Caco-2 (cell line): ENCODE measurements at regions not wholly inside any gene's neighbourhood (a gene's known extent, or its start where the extent isn't known, plus 50 kb on each side); places are given as distances from the start of the nearest gene placed in this dataset.

Experiments
- BruUV-seq: library from RNA; stranded (reverse); fragments of 400-500 nt; replicated peaks from 2 replicates; lab custom pipeline; 2021; lab: Mats Ljungman, UMichigan
- CTCF ChIA-PET: fragments of 300-600 bp; sonication (Branson Sonifier 250); formaldehyde crosslinking; loops from one replicate; lab custom pipeline; 2022; ENCODE audit warnings: antibody characterized with exemption; lab: Charles Lee
- POLR2A ChIA-PET: fragments of 300-600 bp; sonication (Branson Sonifier 250); formaldehyde crosslinking; loops from one replicate; lab custom pipeline; 2022; ENCODE audit warnings: antibody characterized with exemption; lab: Charles Lee
- DNase-seq, 2 experiments: peaks; one replicate each; pipeline versions ENCODE4 v3.0.0 to v3.0.0-alpha.2; 2020 to 2022
- H3K27me3 ChIP-seq: replicated peaks from 2 replicates; pipeline ENCODE4 v1.6.0; 2011; ENCODE audit warnings: low read length; ENCODE audit not compliant: control insufficient read depth, insufficient read depth
- H3K36me3 ChIP-seq: 2 replicates; pipeline ENCODE4 v1.5.1; 2011; ENCODE audit warnings: low read length; ENCODE audit not compliant: control insufficient read depth, insufficient read depth
- H3K4me1 ChIP-seq: fragments of 250-450 bp; sonication (Bioruptor Pico); 2 replicates; pipeline ENCODE4 v1.5.1; 2020; ENCODE audit warnings: mild to moderate bottlenecking
- H3K4me3 ChIP-seq: 2 replicates; pipeline ENCODE4 v1.5.1; 2011; ENCODE audit warnings: low read depth, mild to moderate bottlenecking, control low read depth, low read length
- H3K9me3 ChIP-seq: fragments of 250-450 bp; sonication (Bioruptor Pico); 2 replicates; pipeline ENCODE4 v1.5.1; 2020; ENCODE audit warnings: mild to moderate bottlenecking, moderate library complexity
- H3K27ac Mint-ChIP-seq: one replicate; pipeline ENCODE4 v1.8.0; 2022; ENCODE audit warnings: mixed read lengths; ENCODE audit not compliant: unreplicated experiment
- H3K27me3 Mint-ChIP-seq: one replicate; pipeline ENCODE4 v1.8.0; 2022; ENCODE audit warnings: mixed read lengths; ENCODE audit not compliant: insufficient read depth, unreplicated experiment
- H3K36me3 Mint-ChIP-seq: one replicate; pipeline ENCODE4 v1.8.0; 2022; ENCODE audit warnings: mild to moderate bottlenecking, mixed read lengths; ENCODE audit not compliant: insufficient read depth, unreplicated experiment
- H3K4me1 Mint-ChIP-seq: one replicate; pipeline ENCODE4 v1.8.0; 2022; ENCODE audit warnings: low read depth, mixed read lengths; ENCODE audit not compliant: unreplicated experiment
- H3K4me3 Mint-ChIP-seq: one replicate; pipeline ENCODE4 v1.8.0; 2022; ENCODE audit warnings: mild to moderate bottlenecking, moderate library complexity, mixed read lengths; ENCODE audit not compliant: unreplicated experiment
- H3K9me3 Mint-ChIP-seq: one replicate; pipeline ENCODE4 v1.8.0; 2022; ENCODE audit warnings: mixed read lengths; ENCODE audit not compliant: unreplicated experiment
- intact Hi-C: fragments of 100-400 bp; cut with micrococcal nuclease; formaldehyde crosslinking; loops from one replicate; pipeline ENCODE4 v1.10.0; 2022; ENCODE audit not compliant: unreplicated experiment
- TF ChIP-seq, protein P1 (sequence below), 2 experiments: fragments of 200-600 bp in 1 of 2; IDR thresholded peaks; 1 replicate in 1 of 2; 2 replicates in 1 of 2; pipeline versions ENCODE4 v1.5.1 to v1.8.0; 2011 to 2022; ENCODE audit warnings: antibody characterized with exemption in 1 of 2, control low read depth in 1 of 2, inconsistent platforms in 1 of 2, low read depth in 1 of 2, low read length in 1 of 2, mild to moderate bottlenecking in 1 of 2, moderate library complexity in 1 of 2; ENCODE audit not compliant: insufficient read depth in 1 of 2, severe bottlenecking in 1 of 2, unreplicated experiment in 1 of 2

DNA sequence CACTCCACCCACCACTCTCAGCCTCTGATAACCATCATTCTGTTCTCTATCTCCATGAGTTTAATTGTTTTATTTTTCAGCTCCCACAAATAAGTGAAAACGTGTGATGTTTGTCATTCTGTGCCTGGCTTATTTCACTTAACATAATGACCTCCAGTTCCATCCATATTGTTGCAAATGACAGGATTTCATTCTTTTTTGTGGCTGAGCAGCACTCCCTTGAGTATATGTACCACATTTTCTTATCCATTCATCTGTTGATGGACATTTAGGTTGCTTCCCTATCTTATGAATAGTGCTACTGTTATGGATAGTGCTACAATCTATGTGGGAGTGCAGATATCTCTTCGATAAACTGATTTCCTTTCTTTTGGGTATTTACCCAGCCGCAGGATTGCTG lies 103.3 kb upstream of the PDE7B start:
- BruUV-seq = no TSS peak
- H3K9me3 ChIP-seq = no peaks in the 10 kb centered on the region
- H3K36me3 ChIP-seq = no peaks in the 10 kb centered on the region
- Mint-ChIP-seq H3K9me3 (no peaks in the 10 kb centered on the region), H3K27me3 (no peaks in the 10 kb centered on the region), H3K27ac (no peak overlapping the region), H3K4me1 (no peaks in the 10 kb centered on the region), H3K36me3 (no peaks in the 10 kb centered on the region), H3K4me3 (no peak overlapping the region)
- intact Hi-C loops = no loop called here
- no peak for DNase-seq
- TF ChIP-seq, protein P1, sequence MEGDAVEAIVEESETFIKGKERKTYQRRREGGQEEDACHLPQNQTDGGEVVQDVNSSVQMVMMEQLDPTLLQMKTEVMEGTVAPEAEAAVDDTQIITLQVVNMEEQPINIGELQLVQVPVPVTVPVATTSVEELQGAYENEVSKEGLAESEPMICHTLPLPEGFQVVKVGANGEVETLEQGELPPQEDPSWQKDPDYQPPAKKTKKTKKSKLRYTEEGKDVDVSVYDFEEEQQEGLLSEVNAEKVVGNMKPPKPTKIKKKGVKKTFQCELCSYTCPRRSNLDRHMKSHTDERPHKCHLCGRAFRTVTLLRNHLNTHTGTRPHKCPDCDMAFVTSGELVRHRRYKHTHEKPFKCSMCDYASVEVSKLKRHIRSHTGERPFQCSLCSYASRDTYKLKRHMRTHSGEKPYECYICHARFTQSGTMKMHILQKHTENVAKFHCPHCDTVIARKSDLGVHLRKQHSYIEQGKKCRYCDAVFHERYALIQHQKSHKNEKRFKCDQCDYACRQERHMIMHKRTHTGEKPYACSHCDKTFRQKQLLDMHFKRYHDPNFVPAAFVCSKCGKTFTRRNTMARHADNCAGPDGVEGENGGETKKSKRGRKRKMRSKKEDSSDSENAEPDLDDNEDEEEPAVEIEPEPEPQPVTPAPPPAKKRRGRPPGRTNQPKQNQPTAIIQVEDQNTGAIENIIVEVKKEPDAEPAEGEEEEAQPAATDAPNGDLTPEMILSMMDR (IDR thresholded peaks at IDR 0.05; ENCODE audit: insufficient read depth in 1 of 2, low read depth in 1 of 2, low read length in 1 of 2, severe bottlenecking in 1 of 2, unreplicated experiment in 1 of 2) = no peak
- CTCF ChIA-PET = no interaction called here
- no peaks in the 10 kb centered on the region for H3K27me3 ChIP-seq
- POLR2A ChIA-PET = no interaction called here
- no peaks in the 10 kb centered on the region for H3K4me1 ChIP-seq
- H3K4me3 ChIP-seq = no peak overlapping the region

DNA sequence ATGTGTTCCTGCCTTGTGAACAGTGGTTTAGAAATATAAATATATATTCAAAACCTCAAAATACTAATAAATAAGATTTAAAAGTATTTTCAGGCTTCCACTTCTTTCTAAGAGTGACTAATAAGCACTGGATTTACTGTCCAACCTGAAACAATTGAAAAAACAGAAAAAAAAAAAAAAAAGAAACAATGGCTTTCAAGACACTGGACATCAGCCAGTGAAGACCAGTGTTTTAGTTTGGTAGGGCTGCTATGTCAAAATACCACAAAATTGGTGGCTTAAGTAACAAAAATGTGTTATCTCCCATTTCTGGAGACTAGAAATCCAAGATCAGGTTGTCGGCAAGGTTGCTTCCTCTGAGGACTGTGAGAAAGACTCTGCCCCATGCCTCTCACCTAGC lies 101.4 kb upstream of the PDE7B start:
- Mint-ChIP-seq H3K4me3 (no peak overlapping the region), H3K27me3 (no peaks in the 10 kb centered on the region), H3K9me3 (no peaks in the 10 kb centered on the region), H3K27ac (no peak overlapping the region), H3K36me3 (no peaks in the 10 kb centered on the region), H3K4me1 (no peaks in the 10 kb centered on the region)
- Histone ChIP-seq H3K4me1 (no peaks in the 10 kb centered on the region; the same call in 1 of the 2 replicates), H3K27me3 (no peaks in the 10 kb centered on the region), H3K36me3 (no peaks in the 10 kb centered on the region), H3K4me3 (no peak overlapping the region), H3K9me3 (no peaks in the 10 kb centered on the region)
- TF ChIP-seq, protein P1 (IDR thresholded peaks at IDR 0.05; ENCODE audit: insufficient read depth in 1 of 2, low read depth in 1 of 2, low read length in 1 of 2, severe bottlenecking in 1 of 2, unreplicated experiment in 1 of 2) = no peak
- ChIA-PET POLR2A (no interaction called here), CTCF (no interaction called here)
- no TSS peak for BruUV-seq
- intact Hi-C loops = no loop called here
- no peak for DNase-seq

DNA sequence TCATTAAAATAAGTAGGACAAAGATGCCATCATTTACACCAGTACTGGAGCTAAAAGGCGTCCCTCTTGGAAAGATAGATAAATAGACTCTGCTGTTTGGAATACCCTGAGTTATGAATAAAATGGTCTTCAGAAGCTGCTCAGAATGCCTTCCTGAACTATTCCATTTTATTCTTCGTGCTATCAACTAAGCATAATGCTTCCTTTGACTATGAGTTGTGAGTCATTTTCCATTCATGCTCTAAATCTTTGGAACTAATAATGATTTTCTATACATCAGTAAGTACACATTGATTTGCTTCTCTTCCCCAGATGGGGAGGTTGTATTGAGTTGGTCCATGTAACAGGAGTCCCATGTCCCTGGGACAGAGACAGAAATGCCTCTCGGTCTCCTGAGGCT lies 98.3 kb upstream of the PDE7B start:
- H3K36me3 ChIP-seq = no peaks in the 10 kb centered on the region
- no peaks in the 10 kb centered on the region for H3K9me3 ChIP-seq
- no peak overlapping the region for H3K4me3 ChIP-seq
- H3K4me1 ChIP-seq = no peaks in the 10 kb centered on the region; the same call in 1 of the 2 replicates
- TF ChIP-seq, protein P1 (IDR thresholded peaks at IDR 0.05; ENCODE audit: insufficient read depth in 1 of 2, low read depth in 1 of 2, low read length in 1 of 2, severe bottlenecking in 1 of 2, unreplicated experiment in 1 of 2) = no peak
- Mint-ChIP-seq H3K4me1 (no peaks in the 10 kb centered on the region), H3K4me3 (no peak overlapping the region), H3K27me3 (no peaks in the 10 kb centered on the region), H3K9me3 (no peaks in the 10 kb centered on the region), H3K36me3 (no peaks in the 10 kb centered on the region), H3K27ac (no peak overlapping the region)
- ChIA-PET CTCF (no interaction called here), POLR2A (no interaction called here)
- DNase-seq = no peak
- no TSS peak for BruUV-seq
- intact Hi-C loops = no loop called here
- H3K27me3 ChIP-seq = no peaks in the 10 kb centered on the region
